Right lobe of liver (tissue), 6 donors: ENCODE measurements at regions not wholly inside any gene's neighbourhood (a gene's known extent, or its start where the extent isn't known, plus 50 kb on each side); places are given as distances from the start of the nearest gene placed in this dataset.

Source experiments
- ATAC-seq, 4 donors: fragments of 200-7000 bp; cut with Tn5 transposase; one replicate each; pipeline ENCODE4 v1.9.1; 2020; ENCODE audit warnings: mild to moderate bottlenecking in 4 of 4, moderate library complexity in 4 of 4
- DNase-seq, 3 donors: peaks; one replicate each; pipeline ENCODE4 v3.0.0-alpha.2; 2020
- H3K27ac ChIP-seq, 3 donors: fragments of 200-600 bp; one replicate each; pipeline ENCODE4 v1.8.0; 2022
- H3K27me3 ChIP-seq, 2 donors: fragments of 200-600 bp; one replicate each; pipeline ENCODE4 v1.8.0; 2022
- H3K36me3 ChIP-seq, 4 donors: fragments of 200-600 bp; sonication (generic) in 1 of 4; one replicate each; pipeline versions ENCODE4 v1.5.1 to v1.8.0; 2017 to 2022; ENCODE audit warnings: control low read depth in 1 of 4
- H3K4me1 ChIP-seq, 4 donors: fragments of 200-600 bp; sonication (generic) in 1 of 4; one replicate each; pipeline versions ENCODE4 v1.5.1 to v1.8.0; 2017 to 2022; ENCODE audit warnings: control low read depth in 1 of 4
- H3K4me3 ChIP-seq, 3 donors: fragments of 200-600 bp; one replicate each; pipeline ENCODE4 v1.8.0; 2022
- H3K9me3 ChIP-seq, 4 donors: fragments of 200-600 bp; sonication (generic) in 1 of 4; one replicate each; pipeline versions ENCODE4 v1.5.1 to v1.8.0; 2017 to 2022; ENCODE audit warnings: control low read depth in 1 of 4
- POLR2A ChIP-seq: fragments of 450-650 bp; IDR thresholded peaks from one replicate; pipeline ENCODE4 v1.6.1; 2017; ENCODE audit warnings: antibody characterized with exemption, mild to moderate bottlenecking
- WGBS: methylation state at CpG from one replicate; pipeline ENCODE4 v1.1.6; 2018; ENCODE audit warnings: low coverage, low lambda C conversion rate; ENCODE audit not compliant: insufficient coverage; ENCODE audit errors: missing lambda C conversion rate; 5-methylcytosine and 5-hydroxymethylcytosine counted together
- intact Hi-C, 2 donors: fragments of 100-400 bp; cut with DNase I; formaldehyde crosslinking; loops; one replicate each; pipeline versions ENCODE4 v1.11.2 to v1.14.1; 2022
- TF ChIP-seq, protein P1 (sequence below), 4 donors: fragments of 200-600 bp in 3 of 4; fragments of 450-650 bp in 1 of 4; IDR thresholded peaks; one replicate each; pipeline versions ENCODE4 v1.5.1 to v1.8.0; 2016 to 2022; ENCODE audit warnings: antibody characterized with exemption in 4 of 4, mild to moderate bottlenecking in 2 of 4
- donor health status: DM: no; HTN: yes; CAD: no.
- donor health status: DM: no; HTN: no; CAD: no.
- donor health status: DM: no; HTN: no; CAD: no.
- donor health status: DM: no; HTN: yes; CAD: no.
- donor health status: DM: no; HTN: yes; CAD: no.

GRCh38 chr4:181330654-181331201, 912.5 kb upstream of the TENM3 start:
- Histone ChIP-seq H3K9me3 (no peaks in the 10 kb centered on the region), H3K27ac (no peak overlapping the region), H3K36me3 (no peaks in the 10 kb centered on the region), H3K4me3 (no peak overlapping the region), H3K27me3 (no peaks in the 10 kb centered on the region), H3K4me1 (no peaks in the 10 kb centered on the region)
- TF ChIP-seq, protein P1, sequence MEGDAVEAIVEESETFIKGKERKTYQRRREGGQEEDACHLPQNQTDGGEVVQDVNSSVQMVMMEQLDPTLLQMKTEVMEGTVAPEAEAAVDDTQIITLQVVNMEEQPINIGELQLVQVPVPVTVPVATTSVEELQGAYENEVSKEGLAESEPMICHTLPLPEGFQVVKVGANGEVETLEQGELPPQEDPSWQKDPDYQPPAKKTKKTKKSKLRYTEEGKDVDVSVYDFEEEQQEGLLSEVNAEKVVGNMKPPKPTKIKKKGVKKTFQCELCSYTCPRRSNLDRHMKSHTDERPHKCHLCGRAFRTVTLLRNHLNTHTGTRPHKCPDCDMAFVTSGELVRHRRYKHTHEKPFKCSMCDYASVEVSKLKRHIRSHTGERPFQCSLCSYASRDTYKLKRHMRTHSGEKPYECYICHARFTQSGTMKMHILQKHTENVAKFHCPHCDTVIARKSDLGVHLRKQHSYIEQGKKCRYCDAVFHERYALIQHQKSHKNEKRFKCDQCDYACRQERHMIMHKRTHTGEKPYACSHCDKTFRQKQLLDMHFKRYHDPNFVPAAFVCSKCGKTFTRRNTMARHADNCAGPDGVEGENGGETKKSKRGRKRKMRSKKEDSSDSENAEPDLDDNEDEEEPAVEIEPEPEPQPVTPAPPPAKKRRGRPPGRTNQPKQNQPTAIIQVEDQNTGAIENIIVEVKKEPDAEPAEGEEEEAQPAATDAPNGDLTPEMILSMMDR (IDR thresholded peaks at IDR 0.05) = no peak
- no peak for TF ChIP-seq POLR2A
- intact Hi-C loops = no loop called here
- DNase-seq = no peak
- no peak for ATAC-seq
- WGBS = 29% methylated on average over 4 of the region's 4 CpGs

DNA sequence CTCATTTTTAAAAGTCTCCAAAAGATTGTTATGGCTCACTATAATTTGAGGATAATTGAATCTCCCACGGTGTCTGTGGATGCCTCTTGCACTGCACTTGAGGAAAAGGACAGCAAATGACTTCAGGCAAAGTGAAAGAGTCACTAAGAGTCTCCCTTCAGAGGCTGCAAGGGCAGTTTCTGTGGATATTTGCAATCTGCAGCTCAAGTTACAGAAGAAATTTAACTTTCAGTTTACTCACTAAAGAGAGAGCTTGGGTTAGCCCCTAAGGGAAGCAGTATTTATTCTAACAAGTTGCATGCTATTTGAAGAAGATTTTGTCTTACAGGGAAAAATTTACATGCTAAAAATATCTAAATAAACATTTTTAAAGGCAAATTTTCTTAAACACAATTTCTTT, 912.0 kb upstream of the TENM3 start:
- WGBS = 15% methylated on average over 1 of the region's 1 CpG
- Histone ChIP-seq H3K4me3 (no peak overlapping the region), H3K9me3 (no peaks in the 10 kb centered on the region), H3K27me3 (no peaks in the 10 kb centered on the region), H3K27ac (no peak overlapping the region), H3K36me3 (no peaks in the 10 kb centered on the region), H3K4me1 (no peaks in the 10 kb centered on the region)
- no peak for DNase-seq
- no peak for ATAC-seq
- intact Hi-C loops = no loop called here
- TF ChIP-seq, protein P1 (IDR thresholded peaks at IDR 0.05) = no peak
- TF ChIP-seq POLR2A = no peak

GRCh38 chr4:181345931-181346330, 897.3 kb upstream of the TENM3 start:
- no peaks in the 10 kb centered on the region for H3K36me3 ChIP-seq
- H3K27me3 ChIP-seq = no peaks in the 10 kb centered on the region
- H3K4me3 ChIP-seq = no peak overlapping the region
- intact Hi-C loops = no loop called here
- no peak for TF ChIP-seq POLR2A
- TF ChIP-seq, protein P1 (IDR thresholded peaks at IDR 0.05) = no peak
- no peaks in the 10 kb centered on the region for H3K9me3 ChIP-seq
- H3K27ac ChIP-seq = no peak overlapping the region
- H3K4me1 ChIP-seq = no peaks in the 10 kb centered on the region
- DNase-seq (no peak), ATAC-seq (no peak)

DNA sequence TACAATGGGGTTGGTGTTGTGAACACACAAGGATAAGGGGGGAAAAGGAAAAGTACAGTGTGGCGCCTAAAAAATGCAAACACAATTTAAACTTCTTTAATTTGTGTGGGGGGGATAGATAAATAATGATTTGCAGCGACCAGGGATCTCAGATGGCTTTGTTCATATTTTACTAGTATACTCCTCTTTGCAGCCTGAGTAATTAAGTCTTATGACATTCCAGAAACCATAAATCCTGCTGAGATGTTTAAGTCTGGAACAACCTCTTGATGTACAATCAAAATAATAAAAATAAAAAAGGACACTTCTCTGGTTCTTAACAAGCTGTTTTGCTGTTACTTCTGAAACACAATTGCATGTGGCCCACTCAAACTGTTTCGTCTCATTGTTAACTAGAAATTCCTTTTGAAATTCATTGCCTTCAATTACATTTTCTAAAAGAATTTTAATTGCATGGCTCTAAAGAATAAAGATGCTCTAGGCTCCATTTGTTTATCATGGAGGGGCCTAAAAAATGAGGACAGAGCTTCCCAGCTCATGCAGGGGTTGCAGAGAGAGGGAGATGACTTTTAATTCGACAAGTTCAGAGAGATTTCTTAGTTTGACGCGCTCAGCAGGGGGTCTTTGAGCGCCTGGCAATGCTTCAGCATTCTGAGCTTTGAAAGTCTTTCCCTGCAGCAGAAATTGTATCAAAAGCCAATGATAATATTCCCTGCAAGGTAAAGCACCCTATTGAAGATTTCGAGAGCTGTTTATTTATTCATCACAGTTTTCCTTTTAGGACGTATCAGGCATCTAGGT, 892.4 kb upstream of the TENM3 start:
- DNase-seq = no peak
- TF ChIP-seq, protein P1 (IDR thresholded peaks at IDR 0.05) = no peak
- no peak for TF ChIP-seq POLR2A
- Histone ChIP-seq H3K9me3 (no peaks in the 10 kb centered on the region), H3K4me1 (no peaks in the 10 kb centered on the region), H3K27ac (no peak overlapping the region), H3K4me3 (no peak overlapping the region), H3K36me3 (no peaks in the 10 kb centered on the region), H3K27me3 (no peaks in the 10 kb centered on the region)
- ATAC-seq = no peak
- 20% methylated on average over 9 of the region's 9 CpGs for WGBS
- intact Hi-C loops = no loop called here
